Endodermal cell (in vitro differentiated cells): ENCODE measurements at regions not wholly inside any gene's neighbourhood (a gene's known extent, or its start where the extent isn't known, plus 50 kb on each side); places are given as distances from the start of the nearest gene placed in this dataset.

Experiments
- DNase-seq: peaks from one replicate; pipeline ENCODE4 v3.0.0-alpha.2; 2017
- H3K27ac ChIP-seq: 2 replicates; pipeline ENCODE4 v1.5.1; 2013; ENCODE audit warnings: mild to moderate bottlenecking, low read depth, low read length, moderate library complexity
- H3K27me3 ChIP-seq: 2 replicates; pipeline ENCODE4 v1.6.1; 2013; ENCODE audit warnings: mild to moderate bottlenecking, low read length, moderate library complexity; ENCODE audit not compliant: insufficient read depth, control insufficient read depth, poor library complexity, severe bottlenecking
- H3K36me3 ChIP-seq: 2 replicates; pipeline ENCODE4 v1.7.0; 2013; ENCODE audit warnings: mild to moderate bottlenecking, low read length, moderate library complexity; ENCODE audit not compliant: control insufficient read depth, insufficient read depth
- H3K4me1 ChIP-seq: one replicate; pipeline ENCODE4 v1.7.0; 2013; ENCODE audit warnings: low read length; ENCODE audit not compliant: control insufficient read depth, insufficient read depth
- H3K4me3 ChIP-seq: 2 replicates; pipeline ENCODE4 v1.5.1; 2013; ENCODE audit warnings: mild to moderate bottlenecking, low read length, moderate library complexity
- H3K9ac ChIP-seq: 2 replicates; pipeline ENCODE4 v1.6.1; 2013; ENCODE audit warnings: mild to moderate bottlenecking, low read length, moderate library complexity; ENCODE audit not compliant: poor library complexity, severe bottlenecking; ENCODE audit errors: extremely low read depth
- H3K9me3 ChIP-seq: 2 replicates; pipeline ENCODE4 v1.6.1; 2013; ENCODE audit warnings: mild to moderate bottlenecking, low read length, moderate library complexity; ENCODE audit not compliant: control insufficient read depth
- H3K27ac Mint-ChIP-seq: 2 replicates; pipeline ENCODE4 v1.8.0; 2020; ENCODE audit warnings: mixed read lengths
- H3K27me3 Mint-ChIP-seq: 2 replicates; pipeline ENCODE4 v1.8.0; 2021; ENCODE audit warnings: mild to moderate bottlenecking, mixed read lengths; ENCODE audit not compliant: insufficient read depth
- H3K36me3 Mint-ChIP-seq: 2 replicates; pipeline ENCODE4 v1.8.0; 2020; ENCODE audit warnings: low read depth, mixed read lengths
- H3K4me1 Mint-ChIP-seq: 2 replicates; pipeline ENCODE4 v1.8.0; 2020; ENCODE audit warnings: mixed read lengths
- H3K4me3 Mint-ChIP-seq: 2 replicates; pipeline ENCODE4 v1.8.0; 2020; ENCODE audit warnings: mild to moderate bottlenecking, moderate library complexity, mixed read lengths
- H3K9me3 Mint-ChIP-seq: 2 replicates; pipeline ENCODE4 v1.8.0; 2020; ENCODE audit warnings: mild to moderate bottlenecking, mixed read lengths
- WGBS, 2 experiments: methylation state at CpG; one replicate each; pipeline versions ENCODE4 v1.1.5 to v1.1.7; 2013; ENCODE audit warnings: missing lambda C conversion rate in 2 of 2, mixed read lengths in 1 of 2; ENCODE audit not compliant: insufficient coverage in 1 of 2, insufficient read length in 1 of 2; 5-methylcytosine and 5-hydroxymethylcytosine counted together
- TF ChIP-seq, protein P1 (sequence below): fragments of 200-600 bp; sonication (generic); conservative IDR thresholded peaks from 2 replicates; pipeline ENCODE4 v1.5.0; 2021; ENCODE audit warnings: antibody characterized with exemption, mild to moderate bottlenecking

DNA sequence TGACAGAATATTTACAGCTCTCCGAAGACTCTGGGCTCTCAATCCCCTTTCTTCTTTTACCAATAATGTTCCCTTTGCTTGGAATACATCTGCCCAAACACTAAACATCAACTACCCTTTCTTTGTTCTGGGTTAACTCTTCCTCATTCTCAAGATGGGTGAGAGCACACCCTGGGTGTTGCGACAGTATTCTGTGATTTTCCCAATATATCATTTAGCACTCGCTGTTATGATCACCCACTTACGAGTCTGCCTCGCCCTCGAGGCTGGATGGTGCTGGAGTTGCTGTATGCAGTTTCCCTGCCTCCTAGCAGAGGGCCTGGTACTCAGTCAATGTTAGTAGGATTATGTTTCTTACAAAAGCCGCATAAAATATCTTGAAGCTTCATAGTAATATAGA lies 93.2 kb downstream of the SOCS6 start:
- H3K9ac ChIP-seq = no peak overlapping the region
- peak overlapping the region; percentile 80 for H3K27ac ChIP-seq
- Mint-ChIP-seq H3K27ac (no peak overlapping the region), H3K4me1 (peaks cover 29% of the 10 kb centered on the region), H3K9me3 (no peaks in the 10 kb centered on the region), H3K4me3 (no peak overlapping the region), H3K27me3 (no peaks in the 10 kb centered on the region), H3K36me3 (no peaks in the 10 kb centered on the region)
- peaks cover 12% of the 10 kb centered on the region for H3K4me1 ChIP-seq
- no peak for DNase-seq
- H3K9me3 ChIP-seq = no peaks in the 10 kb centered on the region
- no peaks in the 10 kb centered on the region for H3K36me3 ChIP-seq
- WGBS, 2 experiments = 69 to 88% methylated on average over 2 to 7 of the region's 7 CpGs
- TF ChIP-seq, protein P1, sequence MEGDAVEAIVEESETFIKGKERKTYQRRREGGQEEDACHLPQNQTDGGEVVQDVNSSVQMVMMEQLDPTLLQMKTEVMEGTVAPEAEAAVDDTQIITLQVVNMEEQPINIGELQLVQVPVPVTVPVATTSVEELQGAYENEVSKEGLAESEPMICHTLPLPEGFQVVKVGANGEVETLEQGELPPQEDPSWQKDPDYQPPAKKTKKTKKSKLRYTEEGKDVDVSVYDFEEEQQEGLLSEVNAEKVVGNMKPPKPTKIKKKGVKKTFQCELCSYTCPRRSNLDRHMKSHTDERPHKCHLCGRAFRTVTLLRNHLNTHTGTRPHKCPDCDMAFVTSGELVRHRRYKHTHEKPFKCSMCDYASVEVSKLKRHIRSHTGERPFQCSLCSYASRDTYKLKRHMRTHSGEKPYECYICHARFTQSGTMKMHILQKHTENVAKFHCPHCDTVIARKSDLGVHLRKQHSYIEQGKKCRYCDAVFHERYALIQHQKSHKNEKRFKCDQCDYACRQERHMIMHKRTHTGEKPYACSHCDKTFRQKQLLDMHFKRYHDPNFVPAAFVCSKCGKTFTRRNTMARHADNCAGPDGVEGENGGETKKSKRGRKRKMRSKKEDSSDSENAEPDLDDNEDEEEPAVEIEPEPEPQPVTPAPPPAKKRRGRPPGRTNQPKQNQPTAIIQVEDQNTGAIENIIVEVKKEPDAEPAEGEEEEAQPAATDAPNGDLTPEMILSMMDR = no peak
- H3K4me3 ChIP-seq = no peak overlapping the region
- H3K27me3 ChIP-seq = no peaks in the 10 kb centered on the region

DNA sequence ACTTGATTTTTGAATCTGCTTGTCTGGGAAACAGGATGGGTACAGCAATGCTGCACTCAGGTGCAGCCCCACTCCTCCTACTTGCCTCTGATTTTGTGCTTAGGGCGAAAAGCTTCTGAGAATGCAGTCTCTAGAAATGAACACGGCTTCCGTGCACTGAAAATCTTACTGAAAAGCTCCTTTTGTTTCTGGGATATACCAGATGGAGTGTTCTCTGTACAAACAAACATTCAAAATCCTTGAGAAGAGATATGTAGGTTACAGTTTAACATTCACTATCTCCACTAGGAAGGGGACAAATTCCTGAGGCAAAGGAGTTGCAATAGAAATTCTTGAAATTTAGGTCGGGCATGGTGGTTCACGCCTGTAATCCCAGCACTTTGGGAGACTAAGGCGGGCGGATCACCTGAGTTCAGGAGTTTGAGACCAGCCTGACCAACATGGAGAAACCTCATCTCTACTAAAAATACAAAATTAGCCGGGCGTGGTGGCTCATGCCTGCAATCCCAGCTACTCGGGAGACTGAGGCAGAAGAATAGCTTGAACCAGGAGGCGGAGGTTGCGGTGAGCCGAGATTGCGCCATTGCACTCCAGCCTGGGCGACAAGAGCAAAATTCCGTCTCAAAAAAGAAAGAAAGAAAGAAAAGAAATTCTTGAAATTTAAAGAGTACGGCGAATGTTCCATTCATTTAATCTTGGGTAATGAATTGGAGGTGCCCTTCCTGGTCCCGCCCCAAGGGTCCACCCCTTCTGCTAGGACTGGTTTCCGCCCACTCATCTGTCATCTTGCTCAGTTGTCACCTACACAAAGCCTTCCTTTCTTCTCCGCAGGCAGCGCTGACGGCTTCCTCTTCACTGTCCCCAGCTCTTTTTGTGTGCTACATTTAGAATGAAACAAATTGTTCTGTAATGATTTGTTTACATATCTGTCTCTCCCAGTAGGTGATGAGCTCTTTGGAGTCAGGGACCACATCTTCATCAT lies 92.4 kb downstream of the SOCS6 start:
- Histone ChIP-seq H3K27ac (peak overlapping the region; percentile 80), H3K9me3 (no peaks in the 10 kb centered on the region), H3K4me1 (peaks cover 12% of the 10 kb centered on the region), H3K27me3 (no peaks in the 10 kb centered on the region), H3K9ac (no peak overlapping the region), H3K36me3 (no peaks in the 10 kb centered on the region), H3K4me3 (no peak overlapping the region)
- H3K27me3 Mint-ChIP-seq = no peaks in the 10 kb centered on the region
- no peak overlapping the region for H3K27ac Mint-ChIP-seq
- no peak overlapping the region for H3K4me3 Mint-ChIP-seq
- WGBS, 2 experiments = 87% methylated on average over 17 to 23 of the region's 23 CpGs
- TF ChIP-seq, protein P1 = no peak
- peak; percentile 73 for DNase-seq
- H3K4me1 Mint-ChIP-seq = peaks cover 37% of the 10 kb centered on the region
- H3K9me3 Mint-ChIP-seq = peaks cover 2% of the 10 kb centered on the region
- no peaks in the 10 kb centered on the region for H3K36me3 Mint-ChIP-seq
